IPS-NIHi7 (cell line): ENCODE measurements at regions not wholly inside any gene's neighbourhood (a gene's known extent, or its start where the extent isn't known, plus 50 kb on each side); places are given as distances from the start of the nearest gene placed in this dataset.
"Not testable (repeated sequence)": the region's sequence is repeated elsewhere in the genome, so short reads cannot be mapped to it uniquely, and the experiment has no call there.

Experiments used
- DNase-seq: peaks from one replicate; pipeline ENCODE4 v3.0.0; 2012; ENCODE audit warnings: mixed read lengths; ENCODE audit errors: extremely low spot score

- no peak for DNase-seq
Observed at GRCh38 chr6:6863970-6864639, 243.7 kb upstream of the RREB1 start.

GRCh38 chr6:6865611-6866010 lies 242.2 kb upstream of the RREB1 start:
- DNase-seq = no peak

GRCh38 chr6:6866656-6867403 lies 240.9 kb upstream of the RREB1 start:
- DNase-seq = no peak

- no peak for DNase-seq
Observed at GRCh38 chr6:6867404-6867799, 240.4 kb upstream of the RREB1 start.

GRCh38 chr6:6869094-6869493 lies 238.7 kb upstream of the RREB1 start:
- DNase-seq = no peak

- no peak for DNase-seq
Observed at GRCh38 chr6:6870921-6871320, 236.8 kb upstream of the RREB1 start.

GRCh38 chr6:6872459-6873344 lies 235.1 kb upstream of the RREB1 start:
- DNase-seq = no peak

- no peak for DNase-seq
Observed at GRCh38 chr6:6873778-6874177, 234.0 kb upstream of the RREB1 start.

- no peak for DNase-seq
Observed at GRCh38 chr6:6875818-6876470, 231.8 kb upstream of the RREB1 start.

- DNase-seq = not testable (repeated sequence)
Observed at GRCh38 chr6:6877792-6878191, 230.0 kb upstream of the RREB1 start.

- DNase-seq = no peak
Observed at GRCh38 chr6:6878887-6879585, 228.7 kb upstream of the RREB1 start.

- not testable (repeated sequence) for DNase-seq
Observed at GRCh38 chr6:6879586-6879974, 228.2 kb upstream of the RREB1 start.

- no peak for DNase-seq
Observed at GRCh38 chr6:6880745-6881437, 226.9 kb upstream of the RREB1 start.

GRCh38 chr6:6881438-6882225 lies 226.1 kb upstream of the RREB1 start:
- no peak for DNase-seq

- no peak for DNase-seq
Observed at GRCh38 chr6:6882592-6882991, 225.2 kb upstream of the RREB1 start.

- no peak for DNase-seq
Observed at GRCh38 chr6:6883011-6883410, 224.8 kb upstream of the RREB1 start.

- DNase-seq = no peak
Observed at GRCh38 chr6:6884193-6884627, 223.6 kb upstream of the RREB1 start.

GRCh38 chr6:6884916-6885315 lies 222.8 kb upstream of the RREB1 start:
- DNase-seq = no peak

GRCh38 chr6:6885521-6886170 lies 222.1 kb upstream of the RREB1 start:
- no peak for DNase-seq
